ENCODE measurements at regions not wholly inside any gene's neighbourhood (a gene's known extent, or its start where the extent isn't known, plus 50 kb on each side); places are given as distances from the start of the nearest gene placed in this dataset.

GRCh38 chr14:85263916-85264675 lies 265.8 kb upstream of the FLRT2 start:
- TF ChIP-seq POLR2AphosphoS5 (IDR thresholded peaks at IDR 0.05; ENCODE audit: low read depth), result no peak
- TF ChIP-seq, protein P1, sequence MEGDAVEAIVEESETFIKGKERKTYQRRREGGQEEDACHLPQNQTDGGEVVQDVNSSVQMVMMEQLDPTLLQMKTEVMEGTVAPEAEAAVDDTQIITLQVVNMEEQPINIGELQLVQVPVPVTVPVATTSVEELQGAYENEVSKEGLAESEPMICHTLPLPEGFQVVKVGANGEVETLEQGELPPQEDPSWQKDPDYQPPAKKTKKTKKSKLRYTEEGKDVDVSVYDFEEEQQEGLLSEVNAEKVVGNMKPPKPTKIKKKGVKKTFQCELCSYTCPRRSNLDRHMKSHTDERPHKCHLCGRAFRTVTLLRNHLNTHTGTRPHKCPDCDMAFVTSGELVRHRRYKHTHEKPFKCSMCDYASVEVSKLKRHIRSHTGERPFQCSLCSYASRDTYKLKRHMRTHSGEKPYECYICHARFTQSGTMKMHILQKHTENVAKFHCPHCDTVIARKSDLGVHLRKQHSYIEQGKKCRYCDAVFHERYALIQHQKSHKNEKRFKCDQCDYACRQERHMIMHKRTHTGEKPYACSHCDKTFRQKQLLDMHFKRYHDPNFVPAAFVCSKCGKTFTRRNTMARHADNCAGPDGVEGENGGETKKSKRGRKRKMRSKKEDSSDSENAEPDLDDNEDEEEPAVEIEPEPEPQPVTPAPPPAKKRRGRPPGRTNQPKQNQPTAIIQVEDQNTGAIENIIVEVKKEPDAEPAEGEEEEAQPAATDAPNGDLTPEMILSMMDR (conservative IDR thresholded peaks at IDR 0.05; ENCODE audit: low read depth in 2 of 2), result no peak
- TF ChIP-seq ZNF331 (CRISPR knock-in tag; IDR thresholded peaks at IDR 0.05; ENCODE audit: low read depth), result no peak
- TF ChIP-seq ZNF462 (CRISPR knock-in tag; IDR thresholded peaks at IDR 0.05), result no peak

All from GM23338 (cell line).